K562 (cell line): ENCODE measurements at regions not wholly inside any gene's neighbourhood (a gene's known extent, or its start where the extent isn't known, plus 50 kb on each side); places are given as distances from the start of the nearest gene placed in this dataset.
"Not testable (repeated sequence)": the region's sequence is repeated elsewhere in the genome, so short reads cannot be mapped to it uniquely, and the experiment has no call there.

Experiments
- ATAC-seq: fragments of 200-7000 bp; cut with Tn5 transposase; 3 replicates; pipeline ENCODE4 v1.9.1; 2020; ENCODE audit warnings: moderate library complexity
- BruUV-seq: library from RNA; stranded (reverse); fragments of 400-500 nt; replicated peaks from 2 replicates; lab custom pipeline; 2021; lab: Mats Ljungman, UMichigan
- CTCF ChIA-PET: fragments of 300-600 bp; formaldehyde crosslinking; extraction: SDS; loops from one replicate; lab custom pipeline; 2021; ENCODE audit warnings: low intra/inter-chr PET ratio; lab: Yijun Ruan, JAX
- POLR2A ChIA-PET: fragments of 300-600, 350-650 bp; sonication (Branson Sonifier 250); formaldehyde crosslinking; extraction: SDS; loops from one replicate; lab custom pipeline; 2021; ENCODE audit warnings: antibody characterized with exemption, inconsistent platforms; lab: Yijun Ruan, JAX
- DNase-seq, 4 experiments: peaks; one replicate each; pipeline versions ENCODE4 v3.0.0 to v3.0.0-alpha.2; 2011 to 2018; ENCODE audit warnings: low spot score in 3 of 4, mixed read lengths in 3 of 4; ENCODE audit errors: extremely low read depth in 1 of 4
- FAIRE-seq: peaks from 2 replicates; lab custom pipeline; 2011; peaks lifted over from hg19 to GRCh38; lab: Jason Lieb, UNC
- H2AFZ ChIP-seq: 2 replicates; pipeline ENCODE4 v1.6.0; 2011; ENCODE audit warnings: low read depth, low read length, control low read depth, inconsistent platforms
- H3K27ac ChIP-seq: fragments of 200-600 bp; 3 replicates; pipeline ENCODE4 v1.8.0; 2011; ENCODE audit warnings: low read depth, mild to moderate bottlenecking, control low read depth, inconsistent platforms, low read length, moderate library complexity, mixed read lengths; ENCODE audit errors: extremely low read depth
- H3K27me3 ChIP-seq, 2 experiments: fragments of 300-600 bp in 1 of 2; 2 replicates in 1 of 2; 3 replicates in 1 of 2; pipeline versions ENCODE4 v1.6.0 to v1.8.0; 2011; ENCODE audit warnings: inconsistent platforms in 2 of 2, low read length in 2 of 2, mild to moderate bottlenecking in 1 of 2, mixed read lengths in 1 of 2, moderate library complexity in 1 of 2; ENCODE audit not compliant: control insufficient read depth in 2 of 2, insufficient read depth in 2 of 2
- H3K36me3 ChIP-seq: fragments of 300-600 bp; 3 replicates; pipeline ENCODE4 v1.8.0; 2011; ENCODE audit warnings: mild to moderate bottlenecking, low read length, inconsistent platforms; ENCODE audit not compliant: control insufficient read depth, insufficient read depth
- H3K4me1 ChIP-seq, 2 experiments: fragments of 200-600 bp in 1 of 2; replicated peaks in 1 of 2; 2 replicates in 1 of 2; 3 replicates in 1 of 2; pipeline versions ENCODE4 v1.5.1 to v1.8.0; 2011; ENCODE audit warnings: inconsistent platforms in 2 of 2, low read length in 2 of 2, mild to moderate bottlenecking in 1 of 2, mixed read lengths in 1 of 2, moderate library complexity in 1 of 2; ENCODE audit not compliant: control insufficient read depth in 2 of 2, insufficient read depth in 2 of 2
- H3K4me2 ChIP-seq: 2 replicates; pipeline ENCODE4 v1.6.1; 2011; ENCODE audit warnings: low read length, control low read depth, inconsistent platforms, mixed read lengths; ENCODE audit not compliant: insufficient read depth
- H3K4me3 ChIP-seq: fragments of 200-600 bp; sonication (generic), shearing (Covaris generic); 2 replicates; pipeline ENCODE4 v1.5.1; 2016; ENCODE audit warnings: control low read depth, inconsistent platforms
- H3K79me2 ChIP-seq: fragments of 200-600 bp; 3 replicates; pipeline ENCODE4 v1.8.0; 2011; ENCODE audit warnings: low read length, inconsistent platforms; ENCODE audit not compliant: control insufficient read depth, insufficient read depth
- H3K9ac ChIP-seq, 2 experiments: 2 replicates each; pipeline versions ENCODE4 v1.6.0 to v1.6.1; 2011; ENCODE audit warnings: low read depth in 2 of 2, low read length in 2 of 2, control low read depth in 1 of 2, inconsistent platforms in 1 of 2, mild to moderate bottlenecking in 1 of 2, mixed read lengths in 1 of 2; ENCODE audit not compliant: insufficient read depth in 1 of 2
- H3K9me1 ChIP-seq: one replicate; pipeline ENCODE4 v1.6.0; 2011; ENCODE audit warnings: inconsistent platforms, mild to moderate bottlenecking, low read length, moderate library complexity; ENCODE audit not compliant: control insufficient read depth, insufficient read depth
- H3K9me3 ChIP-seq: replicated peaks from 2 replicates; pipeline ENCODE4 v1.5.1; 2011; ENCODE audit warnings: low read depth, low read length, inconsistent platforms; ENCODE audit not compliant: control insufficient read depth, insufficient read depth
- H4K20me1 ChIP-seq: replicated peaks from 2 replicates; pipeline ENCODE4 v1.6.1; 2011; ENCODE audit warnings: low read length, inconsistent platforms, mixed read lengths; ENCODE audit not compliant: control insufficient read depth, insufficient read depth
- BCL6 ChIP-seq: fragments of 250-450 bp; sonication (Bioruptor Pico); IDR thresholded peaks from 2 replicates; pipeline ENCODE4 v1.4.0; 2020
- CCNT2 ChIP-seq: IDR thresholded peaks from 2 replicates; pipeline ENCODE4 v1.6.1; 2011; ENCODE audit warnings: borderline replicate concordance, low read depth, mild to moderate bottlenecking, moderate library complexity, mixed read lengths, low read length; ENCODE audit not compliant: insufficient read length; ENCODE audit errors: extremely low read depth
- EGR1 ChIP-seq: fragments of 450-650 bp; conservative IDR thresholded peaks from 2 replicates; pipeline ENCODE4 v1.6.1; 2017; ENCODE audit warnings: mild to moderate bottlenecking
- ERF ChIP-seq: fragments of 450-650 bp; formaldehyde crosslinking; IDR thresholded peaks from 2 replicates; pipeline ENCODE4 v1.4.0; 2020; ENCODE audit warnings: mild to moderate bottlenecking, mixed read lengths
- MEF2A ChIP-seq: IDR thresholded peaks from 2 replicates; pipeline ENCODE4 v1.6.1; 2011; ENCODE audit warnings: low read depth, mild to moderate bottlenecking, low read length, moderate library complexity; ENCODE audit not compliant: control insufficient read depth
- MEF2D ChIP-seq: conservative IDR thresholded peaks from 2 replicates; pipeline ENCODE4 v1.6.1; 2016; ENCODE audit warnings: low read depth, missing genetic modification characterization, missing compliant biosample characterization
- POLR2G ChIP-seq: fragments of 200-400 bp; formaldehyde crosslinking; IDR thresholded peaks from 2 replicates; pipeline ENCODE4 v1.6.1; 2017; ENCODE audit warnings: low read depth, mild to moderate bottlenecking, antibody characterized with exemption, low read length, moderate library complexity
- RHOXF2B ChIP-seq: fragments of 250-450 bp; sonication (Bioruptor Pico); conservative IDR thresholded peaks from 2 replicates; pipeline ENCODE4 v1.5.1; 2021
- SLC30A9 ChIP-seq: fragments of 250-450 bp; sonication (Bioruptor Pico); IDR thresholded peaks from 2 replicates; pipeline ENCODE4 v1.8.0; 2022; ENCODE audit warnings: mild to moderate bottlenecking, moderate library complexity
- ZEB2 ChIP-seq: fragments of 450-650 bp; IDR thresholded peaks from 2 replicates; pipeline ENCODE4 v1.6.1; 2016
- ZFX ChIP-seq: sonication (generic); formaldehyde crosslinking; IDR thresholded peaks from 2 replicates; pipeline ENCODE4 v1.8.0; 2022; ENCODE audit warnings: mild to moderate bottlenecking, missing genetic modification reagents, moderate library complexity
- ZNF644 ChIP-seq: fragments of 200-800 bp; sonication (Bioruptor generic); IDR thresholded peaks from 2 replicates; pipeline ENCODE4 v1.6.1; 2016; ENCODE audit warnings: low read depth, missing genetic modification characterization, missing compliant biosample characterization
- WGBS: fragments of 100-300 bp; shearing (Covaris generic); methylation state at CpG from one replicate; pipeline ENCODE4 v1.1.6; 2016; ENCODE audit warnings: low coverage, mixed read lengths; ENCODE audit not compliant: insufficient coverage; ENCODE audit errors: missing lambda C conversion rate; 5-methylcytosine and 5-hydroxymethylcytosine counted together
- in situ Hi-C: fragments of 300-500 bp; cut with MboI; formaldehyde crosslinking; loops from 4 replicates; pipeline ENCODE4 v1.15.0; 2018; ENCODE audit warnings: inconsistent platforms, mixed read lengths
- intact Hi-C: fragments of 100-400 bp; cut with micrococcal nuclease; formaldehyde crosslinking; loops from 2 replicates; pipeline ENCODE4 v1.14.2; 2022
- TF ChIP-seq, protein P1 (sequence below): sonication (generic); formaldehyde crosslinking; IDR thresholded peaks from 2 replicates; pipeline ENCODE4 v1.4.0; 2020; ENCODE audit warnings: mild to moderate bottlenecking, missing genetic modification reagents
- TF ChIP-seq, protein P2 (sequence below): sonication (generic); formaldehyde crosslinking; IDR thresholded peaks from 2 replicates; pipeline ENCODE4 v1.8.0; 2022; ENCODE audit warnings: mild to moderate bottlenecking, missing genetic modification reagents

DNA sequence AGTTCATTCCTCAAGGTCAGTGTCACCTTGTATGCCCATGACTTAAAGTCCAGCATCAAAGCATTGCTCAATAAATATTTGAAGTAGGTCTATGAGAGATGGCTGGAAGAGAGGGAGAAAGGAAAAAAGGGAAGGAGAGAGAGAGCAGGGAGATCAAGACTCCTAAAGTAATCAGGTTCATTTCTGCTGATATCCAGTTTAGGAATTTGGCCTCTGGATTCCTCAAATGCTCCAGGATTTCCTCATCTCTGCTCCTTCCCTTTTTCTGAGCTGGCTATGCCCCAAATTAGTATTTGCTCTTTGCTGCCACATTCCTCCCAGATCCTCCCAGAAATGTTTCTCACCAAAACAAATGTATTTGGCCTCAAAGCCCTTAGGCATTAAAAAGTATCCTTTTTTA lies 739.4 kb upstream of the CHAC2 start:
- no peak overlapping the region for H3K4me2 ChIP-seq

DNA sequence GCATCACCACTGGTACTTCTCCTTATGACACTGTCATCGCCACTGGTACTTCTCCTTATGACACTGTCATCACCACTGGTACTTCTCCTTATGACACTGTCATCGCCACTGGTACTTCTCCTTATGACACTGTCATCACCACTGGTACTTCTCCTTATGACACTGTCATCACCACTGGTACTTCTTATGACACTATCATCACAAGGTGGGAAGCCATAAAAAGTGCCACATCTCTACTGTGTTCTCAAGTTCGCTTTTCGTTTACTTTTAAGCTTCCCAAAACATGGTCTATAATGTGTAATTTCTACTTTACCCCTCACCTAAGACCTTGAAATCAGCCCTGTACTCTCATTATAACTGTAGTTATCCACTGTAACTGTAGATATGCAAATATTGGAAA lies 745.4 kb upstream of the CHAC2 start:
- POLR2A ChIA-PET, ATAC-seq, in situ Hi-C loops, intact Hi-C loops, BruUV-seq, H3K4me1 ChIP-seq, H3K4me3 ChIP-seq, H3K9me3 ChIP-seq, H3K9ac ChIP-seq, H3K36me3 ChIP-seq, H3K9me1 ChIP-seq, H3K4me2 ChIP-seq, DNase-seq, H3K27me3 ChIP-seq, H3K79me2 ChIP-seq, H2AFZ ChIP-seq, CTCF ChIA-PET, H4K20me1 ChIP-seq, H3K27ac ChIP-seq, FAIRE-seq: not testable (repeated sequence)
- WGBS = 0% methylated on average over 3 of the region's 4 CpGs

More for the DNA sequence above, 739.4 kb upstream of the CHAC2 start:
- no peaks in the 10 kb centered on the region for H3K9me3 ChIP-seq
- H4K20me1 ChIP-seq = no peaks in the 10 kb centered on the region
- TF ChIP-seq BCL6 (no peak), EGR1 (no peak), ERF (CRISPR knock-in tag) (no peak), POLR2G (no peak), ZEB2 (no peak), ZFX (no peak), CCNT2 (no peak), MEF2D (tag) (no peak), ZNF644 (tag) (no peak), MEF2A (no peak), RHOXF2B (no peak), SLC30A9 (CRISPR knock-in tag) (no peak)
- TF ChIP-seq, protein P1, sequence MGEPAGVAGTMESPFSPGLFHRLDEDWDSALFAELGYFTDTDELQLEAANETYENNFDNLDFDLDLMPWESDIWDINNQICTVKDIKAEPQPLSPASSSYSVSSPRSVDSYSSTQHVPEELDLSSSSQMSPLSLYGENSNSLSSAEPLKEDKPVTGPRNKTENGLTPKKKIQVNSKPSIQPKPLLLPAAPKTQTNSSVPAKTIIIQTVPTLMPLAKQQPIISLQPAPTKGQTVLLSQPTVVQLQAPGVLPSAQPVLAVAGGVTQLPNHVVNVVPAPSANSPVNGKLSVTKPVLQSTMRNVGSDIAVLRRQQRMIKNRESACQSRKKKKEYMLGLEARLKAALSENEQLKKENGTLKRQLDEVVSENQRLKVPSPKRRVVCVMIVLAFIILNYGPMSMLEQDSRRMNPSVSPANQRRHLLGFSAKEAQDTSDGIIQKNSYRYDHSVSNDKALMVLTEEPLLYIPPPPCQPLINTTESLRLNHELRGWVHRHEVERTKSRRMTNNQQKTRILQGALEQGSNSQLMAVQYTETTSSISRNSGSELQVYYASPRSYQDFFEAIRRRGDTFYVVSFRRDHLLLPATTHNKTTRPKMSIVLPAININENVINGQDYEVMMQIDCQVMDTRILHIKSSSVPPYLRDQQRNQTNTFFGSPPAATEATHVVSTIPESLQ (CRISPR knock-in tag) = no peak
- TF ChIP-seq, protein P2, sequence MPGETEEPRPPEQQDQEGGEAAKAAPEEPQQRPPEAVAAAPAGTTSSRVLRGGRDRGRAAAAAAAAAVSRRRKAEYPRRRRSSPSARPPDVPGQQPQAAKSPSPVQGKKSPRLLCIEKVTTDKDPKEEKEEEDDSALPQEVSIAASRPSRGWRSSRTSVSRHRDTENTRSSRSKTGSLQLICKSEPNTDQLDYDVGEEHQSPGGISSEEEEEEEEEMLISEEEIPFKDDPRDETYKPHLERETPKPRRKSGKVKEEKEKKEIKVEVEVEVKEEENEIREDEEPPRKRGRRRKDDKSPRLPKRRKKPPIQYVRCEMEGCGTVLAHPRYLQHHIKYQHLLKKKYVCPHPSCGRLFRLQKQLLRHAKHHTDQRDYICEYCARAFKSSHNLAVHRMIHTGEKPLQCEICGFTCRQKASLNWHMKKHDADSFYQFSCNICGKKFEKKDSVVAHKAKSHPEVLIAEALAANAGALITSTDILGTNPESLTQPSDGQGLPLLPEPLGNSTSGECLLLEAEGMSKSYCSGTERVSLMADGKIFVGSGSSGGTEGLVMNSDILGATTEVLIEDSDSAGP (CRISPR knock-in tag) = no peak
- no peak overlapping the region for H3K9ac ChIP-seq
- in situ Hi-C loops (no loop called here), intact Hi-C loops (no loop called here)
- H3K27me3 ChIP-seq = no peaks in the 10 kb centered on the region
- H3K27ac ChIP-seq = no peak overlapping the region
- no peaks in the 10 kb centered on the region for H3K9me1 ChIP-seq
- no TSS peak for BruUV-seq
- no peaks in the 10 kb centered on the region for H3K36me3 ChIP-seq
- DNase-seq (no peak), ATAC-seq (no peak), FAIRE-seq (no peak)
- no peak overlapping the region for H2AFZ ChIP-seq
- ChIA-PET POLR2A (no interaction called here), CTCF (no interaction called here)
- no peaks in the 10 kb centered on the region for H3K79me2 ChIP-seq
- no peaks in the 10 kb centered on the region for H3K4me1 ChIP-seq
- H3K4me3 ChIP-seq = no peak overlapping the region
